ENCODE measurements at regions not wholly inside any gene's neighbourhood (a gene's known extent, or its start where the extent isn't known, plus 50 kb on each side); places are given as distances from the start of the nearest gene placed in this dataset.

DNA sequence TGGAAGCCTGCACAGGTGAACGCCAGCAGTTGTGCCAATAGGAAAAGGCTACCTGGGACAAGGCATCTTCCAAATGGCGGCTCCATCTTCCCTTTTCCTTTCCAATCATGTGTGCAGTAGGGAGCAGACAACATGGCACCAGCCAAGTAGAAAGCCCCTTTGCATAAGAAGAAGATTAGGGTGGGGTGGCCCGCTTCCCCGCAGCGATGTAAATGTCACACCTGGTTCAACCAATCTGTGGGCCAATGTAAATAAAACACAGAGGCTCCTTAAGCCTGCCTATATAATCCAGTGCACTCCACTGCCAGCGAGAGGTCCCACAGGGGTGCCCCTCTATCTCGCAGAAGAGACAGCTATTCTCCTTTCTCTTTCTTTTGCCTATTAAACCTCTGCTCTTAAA lies 468.4 kb upstream of the CRIM1 start:
- no peak overlapping the region for H3K27ac ChIP-seq
- CTCF ChIA-PET, result no interaction called here
- TF ChIP-seq, protein P1, sequence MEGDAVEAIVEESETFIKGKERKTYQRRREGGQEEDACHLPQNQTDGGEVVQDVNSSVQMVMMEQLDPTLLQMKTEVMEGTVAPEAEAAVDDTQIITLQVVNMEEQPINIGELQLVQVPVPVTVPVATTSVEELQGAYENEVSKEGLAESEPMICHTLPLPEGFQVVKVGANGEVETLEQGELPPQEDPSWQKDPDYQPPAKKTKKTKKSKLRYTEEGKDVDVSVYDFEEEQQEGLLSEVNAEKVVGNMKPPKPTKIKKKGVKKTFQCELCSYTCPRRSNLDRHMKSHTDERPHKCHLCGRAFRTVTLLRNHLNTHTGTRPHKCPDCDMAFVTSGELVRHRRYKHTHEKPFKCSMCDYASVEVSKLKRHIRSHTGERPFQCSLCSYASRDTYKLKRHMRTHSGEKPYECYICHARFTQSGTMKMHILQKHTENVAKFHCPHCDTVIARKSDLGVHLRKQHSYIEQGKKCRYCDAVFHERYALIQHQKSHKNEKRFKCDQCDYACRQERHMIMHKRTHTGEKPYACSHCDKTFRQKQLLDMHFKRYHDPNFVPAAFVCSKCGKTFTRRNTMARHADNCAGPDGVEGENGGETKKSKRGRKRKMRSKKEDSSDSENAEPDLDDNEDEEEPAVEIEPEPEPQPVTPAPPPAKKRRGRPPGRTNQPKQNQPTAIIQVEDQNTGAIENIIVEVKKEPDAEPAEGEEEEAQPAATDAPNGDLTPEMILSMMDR (conservative IDR thresholded peaks at IDR 0.05; ENCODE audit: low read depth), result no peak
- POLR2A ChIA-PET (ENCODE audit: low non-redundant PET), result no interaction called here
- no peak for DNase-seq (ENCODE audit: low spot score)

- ChIA-PET CTCF (interaction anchor here (0.6 kb wide), 1 partner anchor 911 kb away, joined by 5 read pairs; no protein-coding TSS in a partner anchor), POLR2A (ENCODE audit: low non-redundant PET) (no interaction called here)
- DNase-seq (ENCODE audit: low spot score), result no peak
- no peak overlapping the region for H3K27ac ChIP-seq
- TF ChIP-seq, protein P1 (conservative IDR thresholded peaks at IDR 0.05; ENCODE audit: low read depth), result no peak
These were observed 481.7 kb upstream of the CRIM1 start for GRCh38 chr2:35873921-35874320.

- DNase-seq (ENCODE audit: low spot score), result no peak
- no peak overlapping the region for H3K27ac ChIP-seq
- ChIA-PET POLR2A (ENCODE audit: low non-redundant PET) (no interaction called here), CTCF (interaction anchor here (0.5 to 1.0 kb wide), 2 partner anchors 18 to 461 kb away, joined by 3 to 5 read pairs; no protein-coding TSS in a partner anchor)
- TF ChIP-seq, protein P1 (conservative IDR thresholded peaks at IDR 0.05; ENCODE audit: low read depth), result no peak
These were observed 483.9 kb upstream of the CRIM1 start for GRCh38 chr2:35871672-35872071.

DNA sequence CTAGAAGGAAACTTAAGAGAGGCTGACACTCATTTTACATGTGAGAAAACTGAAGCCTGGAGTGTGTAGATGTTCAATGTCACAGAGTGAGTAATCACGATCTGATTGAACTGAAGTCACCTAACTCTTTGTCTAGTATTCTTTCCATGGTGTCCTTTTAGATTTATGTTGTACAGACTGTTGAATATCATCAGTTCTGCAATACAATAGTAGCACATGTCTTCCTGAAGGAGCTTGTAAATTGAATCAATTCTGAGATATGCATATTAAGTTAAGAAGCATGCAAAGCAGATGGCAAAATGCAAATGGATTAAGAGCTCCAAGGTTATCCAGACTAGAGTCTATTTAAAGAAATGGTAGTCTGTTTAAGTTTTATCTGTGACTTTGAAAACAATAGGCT lies 484.9 kb upstream of the CRIM1 start:
- CTCF ChIA-PET, result no interaction called here
- DNase-seq (ENCODE audit: low spot score), result no peak
- TF ChIP-seq, protein P1 (conservative IDR thresholded peaks at IDR 0.05; ENCODE audit: low read depth), result no peak
- POLR2A ChIA-PET (ENCODE audit: low non-redundant PET), result no interaction called here
- H3K27ac ChIP-seq, result no peak overlapping the region

DNA sequence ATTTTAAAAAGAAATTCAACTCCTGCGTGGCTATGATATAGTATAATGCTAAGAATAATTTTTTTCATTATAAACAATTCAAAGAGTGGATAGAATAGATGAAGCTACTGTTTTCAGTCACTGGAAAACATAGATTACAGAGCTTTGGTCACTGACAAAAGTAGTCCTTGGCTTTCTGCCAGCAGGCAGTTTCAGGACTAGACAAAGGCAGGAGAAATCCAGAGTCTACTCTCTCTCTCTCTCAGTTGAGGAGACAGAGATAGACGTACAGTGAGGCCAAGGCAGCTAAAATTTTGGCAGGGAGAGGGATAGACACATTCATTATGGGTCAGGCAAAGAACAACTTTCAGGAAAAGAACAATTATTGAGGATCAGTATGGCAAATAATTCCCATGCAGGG lies 491.4 kb upstream of the CRIM1 start:
- ChIA-PET CTCF (interaction anchor here (0.6 kb wide), 1 partner anchor 255 kb away, joined by 3 read pairs; no protein-coding TSS in a partner anchor), POLR2A (ENCODE audit: low non-redundant PET) (no interaction called here)
- TF ChIP-seq, protein P1 (conservative IDR thresholded peaks at IDR 0.05; ENCODE audit: low read depth), result no peak
- H3K27ac ChIP-seq, result no peak overlapping the region
- DNase-seq (ENCODE audit: low spot score), result no peak

DNA sequence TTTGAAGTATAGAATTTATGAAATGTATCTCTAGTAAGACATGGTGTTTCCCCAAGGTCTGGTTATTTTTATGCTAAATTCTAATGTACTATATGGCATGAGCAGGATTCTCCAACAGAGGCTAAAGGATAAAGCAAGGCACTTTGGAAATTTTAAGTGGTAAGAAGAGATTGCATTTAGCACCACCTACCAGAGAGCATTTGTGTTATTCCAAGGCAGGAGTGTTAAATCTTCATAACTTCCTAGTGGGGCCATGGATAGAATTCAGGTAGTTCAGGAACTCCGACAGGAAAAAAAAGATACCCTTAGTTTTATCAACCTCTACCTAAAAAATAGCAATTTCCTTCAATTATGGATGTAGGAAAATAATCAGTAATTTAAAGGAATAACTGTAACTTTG lies 497.4 kb upstream of the CRIM1 start:
- no peak for DNase-seq (ENCODE audit: low spot score)
- ChIA-PET CTCF (no interaction called here), POLR2A (ENCODE audit: low non-redundant PET) (no interaction called here)
- H3K27ac ChIP-seq, result no peak overlapping the region
- TF ChIP-seq, protein P1 (conservative IDR thresholded peaks at IDR 0.05; ENCODE audit: low read depth), result no peak

DNA sequence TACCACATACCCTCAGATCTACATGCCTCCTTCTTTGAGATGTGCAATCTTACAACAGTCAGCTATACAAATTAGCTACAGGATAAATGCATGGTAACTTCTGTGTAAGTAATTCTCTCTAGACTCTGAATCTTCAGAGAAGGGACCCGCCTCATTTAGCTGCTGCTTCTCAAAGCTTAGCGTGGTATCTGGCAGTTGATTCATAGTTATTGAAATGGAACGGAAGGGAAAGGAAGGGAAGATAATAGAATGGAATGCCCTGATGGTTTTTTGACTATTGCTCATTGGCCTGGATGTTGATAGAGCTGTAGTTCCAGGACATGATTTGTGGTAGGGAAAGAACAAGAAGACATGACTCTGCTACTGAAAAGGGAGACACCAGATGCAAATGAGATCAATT lies 498.1 kb upstream of the CRIM1 start:
- CTCF ChIA-PET, result no interaction called here
- TF ChIP-seq, protein P1 (conservative IDR thresholded peaks at IDR 0.05; ENCODE audit: low read depth), result no peak
- POLR2A ChIA-PET (ENCODE audit: low non-redundant PET), result no interaction called here
- H3K27ac ChIP-seq, result no peak overlapping the region
- DNase-seq (ENCODE audit: low spot score), result no peak
